Transverse colon (tissue), 3 donors: ENCODE measurements at regions not wholly inside any gene's neighbourhood (a gene's known extent, or its start where the extent isn't known, plus 50 kb on each side); places are given as distances from the start of the nearest gene placed in this dataset.

Experiments
- CTCF ChIP-seq, 5 experiments: fragments of 200-600 bp in 3 of 5; fragments of 450-650 bp in 2 of 5; sonication (generic) in 3 of 5; IDR thresholded peaks; 1 replicate in 2 of 5; 2 replicates in 3 of 5; pipeline ENCODE4 v1.5.1; 2016 to 2017; ENCODE audit warnings: antibody characterized with exemption in 5 of 5, inconsistent platforms in 3 of 5, mild to moderate bottlenecking in 2 of 5, moderate library complexity in 1 of 5
- POLR2A ChIP-seq: fragments of 450-650 bp; IDR thresholded peaks from one replicate; pipeline ENCODE4 v1.6.1; 2016; ENCODE audit warnings: antibody characterized with exemption, mild to moderate bottlenecking, moderate library complexity

DNA sequence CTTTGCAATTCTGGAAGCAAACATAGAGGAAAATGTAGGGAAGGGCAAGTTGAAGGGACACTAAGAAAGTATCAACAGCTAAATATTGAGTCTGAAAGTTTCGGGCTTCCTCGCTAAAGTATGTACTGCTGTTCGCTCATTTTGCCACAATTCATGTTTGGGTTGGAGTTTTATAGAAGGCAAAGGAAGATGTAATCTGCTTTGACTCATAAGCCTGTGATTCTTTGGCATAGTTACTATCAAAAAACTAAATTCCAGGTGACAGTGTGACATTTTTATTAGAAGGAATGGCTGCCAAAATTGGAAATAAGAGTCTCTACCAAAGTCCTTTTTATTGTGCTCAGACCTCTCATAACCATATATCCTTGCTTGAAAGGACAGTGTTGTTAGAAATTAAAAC lies 336.7 kb upstream of the ADGRL3 start:
- no peak for TF ChIP-seq CTCF (IDR thresholded peaks at IDR 0.05)
- TF ChIP-seq POLR2A: no peak
